AG09309 (cell line): ENCODE measurements at regions not wholly inside any gene's neighbourhood (a gene's known extent, or its start where the extent isn't known, plus 50 kb on each side); places are given as distances from the start of the nearest gene placed in this dataset.

Experiments
- DNase-seq: peaks from one replicate; pipeline ENCODE4 v3.0.0-alpha.2; 2010; ENCODE audit warnings: low read depth
- H3K4me3 ChIP-seq: 2 replicates; pipeline ENCODE4 v1.5.1; 2011; ENCODE audit warnings: mild to moderate bottlenecking, low read depth, low read length, moderate library complexity; ENCODE audit not compliant: control insufficient read depth
- CTCF ChIP-seq: IDR thresholded peaks from 2 replicates; pipeline ENCODE4 v1.5.1; 2011; ENCODE audit warnings: mild to moderate bottlenecking, low read depth, low read length, inconsistent platforms; ENCODE audit not compliant: insufficient read depth, control insufficient read depth; ENCODE audit errors: missing control alignments

GRCh38 chr11:80532633-80533232 is 1091.9 kb upstream of the TENM4 start:
- no peak for DNase-seq
- H3K4me3 ChIP-seq = no peak overlapping the region
- TF ChIP-seq CTCF = no peak

GRCh38 chr11:80529726-80530125 is 1088.9 kb upstream of the TENM4 start:
- TF ChIP-seq CTCF = no peak
- DNase-seq = no peak
- no peak overlapping the region for H3K4me3 ChIP-seq

GRCh38 chr11:80525663-80526405 is 1085.0 kb upstream of the TENM4 start:
- TF ChIP-seq CTCF = no peak
- H3K4me3 ChIP-seq = no peak overlapping the region
- DNase-seq = no peak

GRCh38 chr11:80524349-80524748 is 1083.5 kb upstream of the TENM4 start:
- no peak for TF ChIP-seq CTCF

GRCh38 chr11:80523057-80523456 is 1082.2 kb upstream of the TENM4 start:
- no peak for DNase-seq
- H3K4me3 ChIP-seq = no peak overlapping the region
- TF ChIP-seq CTCF = no peak

More at GRCh38 chr11:80524349-80524748, 1083.5 kb upstream of the TENM4 start:
- no peak overlapping the region for H3K4me3 ChIP-seq
- DNase-seq = no peak

- no peak for DNase-seq
- H3K4me3 ChIP-seq = no peak overlapping the region
- no peak for TF ChIP-seq CTCF
Observed at GRCh38 chr11:80521592-80521991, 1080.8 kb upstream of the TENM4 start.

- no peak overlapping the region for H3K4me3 ChIP-seq
- TF ChIP-seq CTCF = no peak
- no peak for DNase-seq
Observed at GRCh38 chr11:80520507-80520887, 1079.7 kb upstream of the TENM4 start.
